ENCODE measurements at regions not wholly inside any gene's neighbourhood (a gene's known extent, or its start where the extent isn't known, plus 50 kb on each side); places are given as distances from the start of the nearest gene placed in this dataset.

DNA sequence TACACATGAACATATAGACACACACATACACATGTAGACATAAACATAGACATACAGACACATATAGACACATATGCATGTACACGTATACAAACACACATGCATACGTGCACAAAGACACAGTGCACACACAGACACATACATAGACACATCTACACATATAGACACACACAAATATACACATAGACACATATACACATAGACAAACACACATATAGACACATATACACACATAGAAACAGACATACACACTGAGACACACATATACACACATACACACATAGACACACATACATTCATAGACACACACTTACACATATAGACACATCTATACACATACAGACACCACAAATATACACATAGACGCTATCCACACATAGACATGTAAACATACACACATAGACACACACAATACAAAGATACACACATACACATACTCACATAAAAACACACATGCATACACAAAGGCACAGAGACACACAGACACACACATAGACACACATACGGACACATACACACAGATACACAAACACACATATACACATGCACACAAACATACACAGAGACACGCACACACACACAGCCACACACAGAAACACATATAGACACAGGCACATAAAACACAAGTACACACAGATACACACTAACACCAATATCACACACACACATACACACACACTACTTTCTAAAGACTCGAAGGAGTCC is 254.0 kb downstream of the TSHZ3 start:
- peaks cover 1% of the 10 kb centered on the region; the same call in 1 of the 2 replicates for H3K27me3 ChIP-seq (ENCODE audit: control insufficient read depth, insufficient read depth, low read length)
- ChIA-PET CTCF (interaction anchor here (1.2 kb wide), 1 partner anchor 14 kb away, joined by 5 read pairs; no protein-coding TSS in a partner anchor), POLR2A (no interaction called here)
- no peak for DNase-seq (ENCODE audit: low read depth)
- no peak for TF ChIP-seq CTCF (IDR thresholded peaks at IDR 0.05; ENCODE audit: insufficient read depth, low read depth, low read length)
- no peaks in the 10 kb centered on the region for H3K36me3 ChIP-seq (ENCODE audit: control insufficient read depth, insufficient read depth, low read length)
- no peak overlapping the region for H3K4me3 ChIP-seq (ENCODE audit: low read depth, low read length)

- no peak overlapping the region for H3K4me3 ChIP-seq (ENCODE audit: low read depth, low read length)
- CTCF ChIA-PET: interaction anchor here (1.2 kb wide), 1 partner anchor 18 kb away, joined by 3 read pairs; no protein-coding TSS in a partner anchor
- H3K36me3 ChIP-seq (ENCODE audit: control insufficient read depth, insufficient read depth, low read length): no peaks in the 10 kb centered on the region
- POLR2A ChIA-PET: no interaction called here
- H3K27me3 ChIP-seq (ENCODE audit: control insufficient read depth, insufficient read depth, low read length): peaks cover 1% of the 10 kb centered on the region; the same call in 1 of the 2 replicates
- no peak for TF ChIP-seq CTCF (IDR thresholded peaks at IDR 0.05; ENCODE audit: insufficient read depth, low read depth, low read length)
- no peak for DNase-seq (ENCODE audit: low read depth)
These were observed 257.0 kb downstream of the TSHZ3 start for GRCh38 chr19:31092274-31092673.

- DNase-seq (ENCODE audit: low read depth): no peak
- peaks cover 3% of the 10 kb centered on the region; the same call in 1 of the 2 replicates for H3K27me3 ChIP-seq (ENCODE audit: control insufficient read depth, insufficient read depth, low read length)
- ChIA-PET CTCF (interaction anchor here (1.1 to 1.9 kb wide), 2 partner anchors 8 to 21 kb away, joined by 4 to 7 read pairs; no protein-coding TSS in a partner anchor), POLR2A (no interaction called here)
- no peak overlapping the region for H3K4me3 ChIP-seq (ENCODE audit: low read depth, low read length)
- H3K36me3 ChIP-seq (ENCODE audit: control insufficient read depth, insufficient read depth, low read length): no peaks in the 10 kb centered on the region
- TF ChIP-seq CTCF (IDR thresholded peaks at IDR 0.05; ENCODE audit: insufficient read depth, low read depth, low read length): no peak
These were observed 259.6 kb downstream of the TSHZ3 start for GRCh38 chr19:31089681-31090080.

DNA sequence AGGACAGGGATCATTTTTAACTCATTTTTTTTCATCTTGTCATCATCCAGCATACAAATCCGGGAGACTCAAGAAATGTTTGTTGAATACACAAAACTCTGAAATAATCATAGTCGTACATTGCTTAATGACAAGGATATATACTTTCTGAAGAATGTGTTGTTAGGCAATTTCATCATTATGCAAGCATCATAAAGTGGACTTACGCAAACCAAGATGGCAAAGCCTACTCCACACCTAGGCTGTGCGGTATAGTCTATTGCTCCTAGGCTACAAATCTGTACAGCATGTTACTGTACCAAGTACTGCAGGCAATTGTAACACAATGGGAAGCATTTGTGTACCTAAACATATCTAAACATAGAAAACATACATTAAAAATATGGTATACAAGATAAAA is 264.1 kb downstream of the TSHZ3 start:
- CTCF ChIA-PET: interaction anchor here (1.0 to 1.4 kb wide), 2 partner anchors 12 to 17 kb away, joined by 3 to 5 read pairs; no protein-coding TSS in a partner anchor
- no peak for TF ChIP-seq CTCF (IDR thresholded peaks at IDR 0.05; ENCODE audit: insufficient read depth, low read depth, low read length)

DNA sequence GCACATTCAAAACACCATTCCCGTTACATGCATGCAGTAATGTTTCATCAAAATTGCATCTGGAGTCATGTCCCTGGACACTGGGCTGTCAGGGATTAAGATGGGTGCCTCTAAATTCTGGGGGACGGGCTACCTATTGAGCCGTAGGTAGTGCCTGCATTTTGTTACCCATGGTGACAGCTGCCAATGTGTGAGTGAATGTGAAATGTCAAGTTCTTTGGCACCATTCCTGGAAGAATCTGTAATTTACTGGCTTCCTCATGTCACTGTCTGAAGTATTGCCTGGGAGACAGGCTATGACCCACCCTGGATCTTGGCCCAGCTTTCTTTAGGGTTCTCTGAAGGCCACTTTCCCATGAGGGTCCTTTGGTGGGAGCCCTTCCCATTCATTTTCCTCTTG is 266.1 kb downstream of the TSHZ3 start:
- no peak for TF ChIP-seq CTCF (IDR thresholded peaks at IDR 0.05; ENCODE audit: insufficient read depth, low read depth, low read length)
- H3K36me3 ChIP-seq (ENCODE audit: control insufficient read depth, insufficient read depth, low read length): no peaks in the 10 kb centered on the region
- H3K4me3 ChIP-seq (ENCODE audit: low read depth, low read length): no peak overlapping the region
- no peak for DNase-seq (ENCODE audit: low read depth)
- ChIA-PET POLR2A (no interaction called here), CTCF (interaction anchor here (0.8 kb wide), 1 partner anchor 28 kb away, joined by 3 read pairs; no protein-coding TSS in a partner anchor)
- H3K27me3 ChIP-seq (ENCODE audit: control insufficient read depth, insufficient read depth, low read length): peaks cover 1% of the 10 kb centered on the region; the same call in 1 of the 2 replicates

More for the DNA sequence above, 264.1 kb downstream of the TSHZ3 start:
- no peak overlapping the region for H3K4me3 ChIP-seq (ENCODE audit: low read depth, low read length)
- no peaks in the 10 kb centered on the region for H3K36me3 ChIP-seq (ENCODE audit: control insufficient read depth, insufficient read depth, low read length)
- DNase-seq (ENCODE audit: low read depth): no peak
- POLR2A ChIA-PET: no interaction called here
- H3K27me3 ChIP-seq (ENCODE audit: control insufficient read depth, insufficient read depth, low read length): peaks cover 1% of the 10 kb centered on the region; the same call in 1 of the 2 replicates
